Smooth muscle cell (in vitro differentiated cells): ENCODE measurements at regions not wholly inside any gene's neighbourhood (a gene's known extent, or its start where the extent isn't known, plus 50 kb on each side); places are given as distances from the start of the nearest gene placed in this dataset.

ENCODE experiments used
- DNase-seq: peaks from one replicate; lab custom pipeline; 2025; ENCODE audit not compliant: unreplicated experiment; lab: John Stamatoyannopoulos, UW
- H2AFZ ChIP-seq: fragments of 200-600 bp; sonication (generic); 2 replicates; pipeline ENCODE4 v1.6.0; 2016; ENCODE audit warnings: antibody characterized with exemption, low read depth, mild to moderate bottlenecking
- H3F3A ChIP-seq: fragments of 200-600 bp; sonication (generic); 2 replicates; pipeline ENCODE4 v1.6.0; 2017; ENCODE audit warnings: antibody characterized with exemption, low read depth
- H3K27ac ChIP-seq: fragments of 200-600 bp; sonication (generic); 2 replicates; pipeline ENCODE4 v1.5.1; 2016; ENCODE audit warnings: low read depth, mild to moderate bottlenecking
- H3K27me3 ChIP-seq: fragments of 200-600 bp; sonication (generic); 2 replicates; pipeline ENCODE4 v1.6.1; 2016; ENCODE audit warnings: low read depth, mild to moderate bottlenecking
- H3K36me3 ChIP-seq: fragments of 200-600 bp; sonication (generic); 2 replicates; pipeline ENCODE4 v1.5.1; 2016; ENCODE audit warnings: low read depth
- H3K4me1 ChIP-seq: fragments of 200-600 bp; sonication (generic); 2 replicates; pipeline ENCODE4 v1.5.1; 2016; ENCODE audit warnings: low read depth
- H3K4me2 ChIP-seq: fragments of 200-600 bp; sonication (generic); 2 replicates; pipeline ENCODE4 v1.6.0; 2016; ENCODE audit warnings: mild to moderate bottlenecking
- H3K4me3 ChIP-seq: fragments of 200-600 bp; sonication (generic); 2 replicates; pipeline ENCODE4 v1.5.1; 2016; ENCODE audit warnings: mild to moderate bottlenecking
- H3K79me2 ChIP-seq: fragments of 200-600 bp; sonication (generic); 2 replicates; pipeline ENCODE4 v1.6.0; 2016; ENCODE audit warnings: low read depth, mild to moderate bottlenecking
- H3K9ac ChIP-seq: fragments of 200-600 bp; sonication (generic); 2 replicates; pipeline ENCODE4 v1.6.0; 2016; ENCODE audit warnings: low read depth
- H3K9me3 ChIP-seq: fragments of 200-600 bp; sonication (generic); replicated peaks from 2 replicates; pipeline ENCODE4 v1.5.1; 2016; ENCODE audit warnings: low read depth
- H4K20me1 ChIP-seq: fragments of 200-600 bp; sonication (generic); 2 replicates; pipeline ENCODE4 v1.6.0; 2016; ENCODE audit warnings: low read depth
- CTCF ChIP-seq: fragments of 200-600 bp; sonication (generic); IDR thresholded peaks from 2 replicates; pipeline ENCODE4 v1.5.1; 2017; ENCODE audit warnings: borderline replicate concordance, mild to moderate bottlenecking, antibody characterized with exemption; ENCODE audit not compliant: insufficient read depth, poor library complexity, severe bottlenecking
- WGBS: methylation state at CpG from one replicate; pipeline ENCODE4 v1.1.7; 2016; ENCODE audit warnings: low lambda C conversion rate; 5-methylcytosine and 5-hydroxymethylcytosine counted together

- no peak overlapping the region for H3K4me2 ChIP-seq
- H3K9ac ChIP-seq: no peak overlapping the region
- H3K4me1 ChIP-seq: no peaks in the 10 kb centered on the region
- H3K27ac ChIP-seq: no peak overlapping the region
- no peak for DNase-seq
- H3K4me3 ChIP-seq: no peak overlapping the region
- H3K9me3 ChIP-seq: no peaks in the 10 kb centered on the region
- no peaks in the 10 kb centered on the region for H3K79me2 ChIP-seq
- H3K36me3 ChIP-seq: no peaks in the 10 kb centered on the region
- TF ChIP-seq CTCF: no peak
- H2AFZ ChIP-seq: no peak overlapping the region
- no peaks in the 10 kb centered on the region for H4K20me1 ChIP-seq
- 92% methylated on average over 2 of the region's 2 CpGs for WGBS
- no peaks in the 10 kb centered on the region for H3F3A ChIP-seq
- H3K27me3 ChIP-seq: no peaks in the 10 kb centered on the region
Observed at GRCh38 chr4:61024610-61025009, 175.5 kb upstream of the ADGRL3 start.

GRCh38 chr4:61027939-61028338 lies 172.2 kb upstream of the ADGRL3 start:
- no peak overlapping the region for H3K4me3 ChIP-seq
- H3K79me2 ChIP-seq: no peaks in the 10 kb centered on the region
- H4K20me1 ChIP-seq: no peaks in the 10 kb centered on the region
- no peaks in the 10 kb centered on the region for H3K27me3 ChIP-seq
- TF ChIP-seq CTCF: no peak
- no peaks in the 10 kb centered on the region for H3F3A ChIP-seq
- no peak overlapping the region for H3K4me2 ChIP-seq
- no peak overlapping the region for H3K9ac ChIP-seq
- no peaks in the 10 kb centered on the region for H3K4me1 ChIP-seq
- H2AFZ ChIP-seq: no peak overlapping the region
- no peaks in the 10 kb centered on the region for H3K9me3 ChIP-seq
- H3K36me3 ChIP-seq: no peaks in the 10 kb centered on the region
- no peak for DNase-seq
- no peak overlapping the region for H3K27ac ChIP-seq

- H3K27me3 ChIP-seq: no peaks in the 10 kb centered on the region
- H3F3A ChIP-seq: no peaks in the 10 kb centered on the region
- no peak for TF ChIP-seq CTCF
- no peak overlapping the region for H3K27ac ChIP-seq
- WGBS: 81% methylated on average over 4 of the region's 4 CpGs
- H3K4me3 ChIP-seq: no peak overlapping the region
- H2AFZ ChIP-seq: no peak overlapping the region
- DNase-seq: no peak
- no peak overlapping the region for H3K4me2 ChIP-seq
- H4K20me1 ChIP-seq: no peaks in the 10 kb centered on the region
- no peaks in the 10 kb centered on the region for H3K36me3 ChIP-seq
- H3K79me2 ChIP-seq: no peaks in the 10 kb centered on the region
- no peaks in the 10 kb centered on the region for H3K4me1 ChIP-seq
- H3K9ac ChIP-seq: no peak overlapping the region
- no peaks in the 10 kb centered on the region for H3K9me3 ChIP-seq
Observed at GRCh38 chr4:61036071-61036684, 163.9 kb upstream of the ADGRL3 start.

GRCh38 chr4:61041527-61041926 lies 158.6 kb upstream of the ADGRL3 start:
- no peaks in the 10 kb centered on the region for H3K79me2 ChIP-seq
- no peak for TF ChIP-seq CTCF

More at GRCh38 chr4:61041527-61041926, 158.6 kb upstream of the ADGRL3 start:
- H3K27ac ChIP-seq: no peak overlapping the region
- no peaks in the 10 kb centered on the region for H3K9me3 ChIP-seq
- peaks cover 6% of the 10 kb centered on the region for H3K4me1 ChIP-seq
- no peak for DNase-seq
- no peak overlapping the region for H3K4me2 ChIP-seq
- no peak overlapping the region for H3K9ac ChIP-seq
- H2AFZ ChIP-seq: no peak overlapping the region
- H3K27me3 ChIP-seq: no peaks in the 10 kb centered on the region
- WGBS: 68% methylated on average over 2 of the region's 2 CpGs
- H3K4me3 ChIP-seq: no peak overlapping the region
- H3F3A ChIP-seq: no peaks in the 10 kb centered on the region
- no peaks in the 10 kb centered on the region for H4K20me1 ChIP-seq
- H3K36me3 ChIP-seq: no peaks in the 10 kb centered on the region
